Bronchial epithelial cell (primary cell): ENCODE measurements at regions not wholly inside any gene's neighbourhood (a gene's known extent, or its start where the extent isn't known, plus 50 kb on each side); places are given as distances from the start of the nearest gene placed in this dataset.

ENCODE experiments used
- DNase-seq: peaks from one replicate; pipeline ENCODE4 v3.0.0-alpha.2; 2010; ENCODE audit warnings: low read depth
- FAIRE-seq: peaks from 2 replicates; lab custom pipeline; 2011; peaks lifted over from hg19 to GRCh38; lab: Jason Lieb, UNC
- H3K27me3 ChIP-seq: 2 replicates; pipeline ENCODE4 v1.5.1; 2011; ENCODE audit warnings: low read length; ENCODE audit not compliant: control insufficient read depth, insufficient read depth
- H3K36me3 ChIP-seq: 2 replicates; pipeline ENCODE4 v1.5.1; 2011; ENCODE audit warnings: low read length; ENCODE audit not compliant: control insufficient read depth, insufficient read depth
- H3K4me3 ChIP-seq: 2 replicates; pipeline ENCODE4 v1.5.1; 2011; ENCODE audit warnings: mild to moderate bottlenecking, low read depth, low read length, control low read depth
- CTCF ChIP-seq: IDR thresholded peaks from 2 replicates; pipeline ENCODE4 v1.5.1; 2011; ENCODE audit warnings: mild to moderate bottlenecking, moderate library complexity, low read length, control low read depth, inconsistent platforms; ENCODE audit not compliant: insufficient read depth, severe bottlenecking

- DNase-seq (peak; percentile 84), FAIRE-seq (no peak)
- H3K27me3 ChIP-seq = no peaks in the 10 kb centered on the region
- no peak overlapping the region for H3K4me3 ChIP-seq
- no peaks in the 10 kb centered on the region for H3K36me3 ChIP-seq
- TF ChIP-seq CTCF = no peak
Measured at GRCh38 chr19:31146546-31147183, 202.6 kb downstream of the TSHZ3 start.

- no peak overlapping the region for H3K4me3 ChIP-seq
- TF ChIP-seq CTCF = no peak
- no peaks in the 10 kb centered on the region for H3K27me3 ChIP-seq
- no peaks in the 10 kb centered on the region for H3K36me3 ChIP-seq
- no peak for FAIRE-seq
- DNase-seq = no peak
Measured at GRCh38 chr19:31146015-31146414, 203.2 kb downstream of the TSHZ3 start.

DNA sequence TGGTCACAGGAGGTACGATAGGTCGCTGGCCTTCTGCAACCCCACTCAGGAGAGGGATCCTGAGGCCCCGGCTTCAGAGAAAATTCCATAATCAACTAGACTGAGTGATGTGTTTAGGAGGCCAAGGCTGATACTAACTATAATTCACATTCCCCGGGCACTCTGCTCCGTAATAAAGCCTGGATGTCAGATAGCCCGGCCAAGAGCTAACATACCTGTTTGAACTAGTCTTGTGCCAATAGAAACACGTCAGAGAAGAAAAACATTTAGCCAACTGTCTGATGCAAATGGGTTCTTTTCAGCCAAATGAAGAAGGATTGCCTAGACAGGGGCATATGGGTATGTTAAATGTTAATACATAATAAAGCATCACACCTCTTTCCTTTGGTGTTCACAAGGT, 204.2 kb downstream of the TSHZ3 start:
- FAIRE-seq = no peak
- DNase-seq = peak; percentile 72
- Histone ChIP-seq H3K27me3 (no peaks in the 10 kb centered on the region), H3K4me3 (no peak overlapping the region), H3K36me3 (no peaks in the 10 kb centered on the region)
- no peak for TF ChIP-seq CTCF

DNA sequence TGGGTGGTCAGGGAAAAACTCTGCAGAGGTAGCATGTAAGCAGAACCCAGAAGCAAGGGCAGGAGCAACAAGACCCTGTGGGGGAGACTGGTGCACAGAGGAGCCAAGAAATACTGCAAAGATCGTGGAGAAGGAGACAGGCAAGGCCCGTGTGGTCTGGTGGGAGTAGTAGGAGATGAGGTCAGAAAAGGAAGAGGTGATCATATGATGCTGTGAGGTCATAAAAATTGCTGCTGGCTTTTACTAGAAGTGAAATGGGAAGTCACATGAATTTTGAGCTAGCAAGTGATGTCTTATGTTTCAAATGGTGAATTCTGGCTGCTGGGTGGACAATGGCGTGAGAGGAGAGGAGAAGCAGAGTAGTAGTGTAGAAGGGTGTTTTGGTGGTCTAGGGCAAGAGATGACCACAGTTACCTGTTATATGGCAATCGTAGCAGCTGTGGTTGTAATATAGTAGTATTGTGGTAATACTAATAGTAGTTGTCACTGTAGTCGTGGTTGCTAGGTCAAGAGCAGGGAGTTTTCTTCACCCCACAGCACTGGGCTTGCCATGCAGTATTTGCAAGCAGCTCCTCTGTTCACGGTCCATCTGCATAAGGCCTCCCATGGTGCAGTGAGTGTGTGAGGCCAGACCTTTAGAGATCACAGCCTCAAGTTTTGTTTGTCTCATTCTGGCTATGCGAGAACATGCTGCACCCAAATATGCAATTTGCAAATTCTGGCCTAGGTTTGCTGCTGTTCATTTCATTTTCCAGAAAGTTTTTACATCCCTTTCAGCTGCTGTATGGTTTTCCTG, 205.0 kb downstream of the TSHZ3 start:
- Histone ChIP-seq H3K4me3 (no peak overlapping the region), H3K27me3 (no peaks in the 10 kb centered on the region), H3K36me3 (no peaks in the 10 kb centered on the region)
- FAIRE-seq = no peak
- no peak for TF ChIP-seq CTCF
- DNase-seq = no peak

DNA sequence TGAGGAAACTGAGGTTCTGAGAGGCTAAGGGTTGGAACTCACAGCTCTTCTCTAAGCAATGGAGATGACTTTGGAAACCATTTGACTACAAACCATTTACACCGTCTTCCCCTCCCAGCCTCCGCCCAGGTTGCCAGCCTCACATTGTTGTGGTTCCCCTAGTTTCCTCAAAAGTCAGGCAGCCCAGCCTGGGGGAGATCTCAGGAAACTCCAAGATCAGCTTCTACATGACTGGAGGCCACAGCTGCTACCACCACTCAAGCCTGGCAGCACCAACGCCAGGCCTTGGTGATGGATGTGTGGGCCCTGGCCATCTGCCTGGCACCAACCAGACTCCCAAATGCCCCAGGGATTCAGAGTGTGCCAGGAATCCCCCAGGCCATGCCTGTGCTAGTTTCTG, 207.9 kb downstream of the TSHZ3 start:
- Histone ChIP-seq H3K4me3 (no peak overlapping the region), H3K27me3 (no peaks in the 10 kb centered on the region), H3K36me3 (no peaks in the 10 kb centered on the region)
- TF ChIP-seq CTCF = no peak
- FAIRE-seq (no peak), DNase-seq (no peak)
